ENCODE measurements at regions not wholly inside any gene's neighbourhood (a gene's known extent, or its start where the extent isn't known, plus 50 kb on each side); places are given as distances from the start of the nearest gene placed in this dataset.

- no peak overlapping the region for H3K27ac Mint-ChIP-seq
These were observed 176.7 kb downstream of the SMAD6 start for GRCh38 chr15:66878761-66879160.

More at GRCh38 chr15:66878761-66879160, 176.7 kb downstream of the SMAD6 start:
- H4K5ac ChIP-seq (ENCODE audit: insufficient read length, low read depth, low read length): no peak overlapping the region
- H3K79me1 ChIP-seq (ENCODE audit: insufficient read depth, low read depth, low read length, poor library complexity, severe bottlenecking): no peaks in the 10 kb centered on the region
- H4K20me1 ChIP-seq (ENCODE audit: control insufficient read depth, insufficient read depth, insufficient read length): no peaks in the 10 kb centered on the region
- H3K23me2 ChIP-seq (ENCODE audit: insufficient read length, low read depth, low read length, poor library complexity, severe bottlenecking): no peaks in the 10 kb centered on the region
- H3T11ph ChIP-seq (ENCODE audit: low read length): no peak overlapping the region
- H3K56ac ChIP-seq (ENCODE audit: insufficient read length, low read depth, low read length): no peak overlapping the region
- H3K9me3 Mint-ChIP-seq: no peaks in the 10 kb centered on the region
- H2BK15ac ChIP-seq (ENCODE audit: low read depth, low read length): no peak overlapping the region
- H2AFZ ChIP-seq (ENCODE audit: low read length): no peak overlapping the region
- H2BK120ac ChIP-seq (ENCODE audit: low read depth, low read length, poor library complexity, severe bottlenecking): no peak overlapping the region
- no peak overlapping the region for H4K8ac ChIP-seq (replicated peaks; ENCODE audit: insufficient read length, low read depth, low read length)
- H3K27me3 Mint-ChIP-seq (ENCODE audit: low read depth): no peaks in the 10 kb centered on the region; the same call in none of the 2 replicates
- H3K9me3 ChIP-seq (ENCODE audit: control insufficient read depth, low read depth, low read length): no peaks in the 10 kb centered on the region
- TF ChIP-seq, protein P1, sequence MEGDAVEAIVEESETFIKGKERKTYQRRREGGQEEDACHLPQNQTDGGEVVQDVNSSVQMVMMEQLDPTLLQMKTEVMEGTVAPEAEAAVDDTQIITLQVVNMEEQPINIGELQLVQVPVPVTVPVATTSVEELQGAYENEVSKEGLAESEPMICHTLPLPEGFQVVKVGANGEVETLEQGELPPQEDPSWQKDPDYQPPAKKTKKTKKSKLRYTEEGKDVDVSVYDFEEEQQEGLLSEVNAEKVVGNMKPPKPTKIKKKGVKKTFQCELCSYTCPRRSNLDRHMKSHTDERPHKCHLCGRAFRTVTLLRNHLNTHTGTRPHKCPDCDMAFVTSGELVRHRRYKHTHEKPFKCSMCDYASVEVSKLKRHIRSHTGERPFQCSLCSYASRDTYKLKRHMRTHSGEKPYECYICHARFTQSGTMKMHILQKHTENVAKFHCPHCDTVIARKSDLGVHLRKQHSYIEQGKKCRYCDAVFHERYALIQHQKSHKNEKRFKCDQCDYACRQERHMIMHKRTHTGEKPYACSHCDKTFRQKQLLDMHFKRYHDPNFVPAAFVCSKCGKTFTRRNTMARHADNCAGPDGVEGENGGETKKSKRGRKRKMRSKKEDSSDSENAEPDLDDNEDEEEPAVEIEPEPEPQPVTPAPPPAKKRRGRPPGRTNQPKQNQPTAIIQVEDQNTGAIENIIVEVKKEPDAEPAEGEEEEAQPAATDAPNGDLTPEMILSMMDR (conservative IDR thresholded peaks at IDR 0.05): no peak
- no peaks in the 10 kb centered on the region for H3K27me3 ChIP-seq (ENCODE audit: insufficient read depth, low read length)
- H4K91ac ChIP-seq (ENCODE audit: insufficient read length, low read depth, low read length): no peak overlapping the region
- H3K79me2 ChIP-seq (ENCODE audit: insufficient read depth, low read length): no peaks in the 10 kb centered on the region
- no peak for DNase-seq
- H3K18ac ChIP-seq (ENCODE audit: insufficient read length, low read depth, low read length): no peak overlapping the region
- H2BK5ac ChIP-seq (ENCODE audit: insufficient read length, low read length): no peak overlapping the region
- no peak overlapping the region for H3K14ac ChIP-seq (ENCODE audit: insufficient read depth, low read length)
- no CpG with 5 or more reads among the region's 4 CpGs for WGBS (ENCODE audit: extremely low coverage, insufficient read length, low lambda C conversion rate)
- H3K4me1 ChIP-seq (ENCODE audit: insufficient read depth, low read length): no peaks in the 10 kb centered on the region; the same call in 1 of the 2 replicates
- no peak overlapping the region for H3K4ac ChIP-seq (ENCODE audit: low read depth, low read length)
- H3K4me2 ChIP-seq (ENCODE audit: insufficient read depth, insufficient read length, low read length): no peak overlapping the region
- no peak overlapping the region for H2BK20ac ChIP-seq (ENCODE audit: low read depth, low read length, poor library complexity, severe bottlenecking)
- H3K23ac ChIP-seq (ENCODE audit: insufficient read length, low read depth, low read length): no peak overlapping the region
- H3K27ac ChIP-seq (ENCODE audit: insufficient read length, low read depth, low read length): no peak overlapping the region
- H3K36me3 Mint-ChIP-seq (ENCODE audit: insufficient read depth in 1 of 3, low read depth in 3 of 3): no peaks in the 10 kb centered on the region
- no peak overlapping the region for H3K9ac ChIP-seq (ENCODE audit: extremely low read depth, insufficient read length, low read length)
- H2BK12ac ChIP-seq (ENCODE audit: insufficient read length, low read depth, low read length): no peak overlapping the region
- H3K4me3 Mint-ChIP-seq: no peak overlapping the region
- no peak overlapping the region for H2AK5ac ChIP-seq (ENCODE audit: insufficient read length, low read length)
- H3K4me1 Mint-ChIP-seq: peaks cover 17 to 25% of the 10 kb centered on the region in 2 experiments

Measured in H9 (cell line).